ENCODE measurements at regions not wholly inside any gene's neighbourhood (a gene's known extent, or its start where the extent isn't known, plus 50 kb on each side); places are given as distances from the start of the nearest gene placed in this dataset.

GRCh38 chr13:79121286-79121685 is 284.8 kb downstream of the RBM26 start:
- Histone ChIP-seq H3K4me1 (ENCODE audit: control insufficient read depth in 1 of 2, insufficient read depth in 2 of 2, low read length in 2 of 2) (no peaks in the 10 kb centered on the region), H3K4me3 (ENCODE audit: low read length in 2 of 2) (no peak overlapping the region), H3K9me3 (ENCODE audit: control insufficient read depth, low read length) (no peaks in the 10 kb centered on the region), H3K27me3 (ENCODE audit: control insufficient read depth in 1 of 2, insufficient read depth in 2 of 2, low read length in 1 of 2) (no peaks in the 10 kb centered on the region), H3K36me3 (ENCODE audit: control insufficient read depth in 1 of 2, insufficient read depth in 2 of 2, low read length in 1 of 2) (no peaks in the 10 kb centered on the region), H3K27ac (ENCODE audit: low read depth in 1 of 2, low read length in 2 of 2) (no peak overlapping the region)
- WGBS, 2 donors = 45 to 48% methylated on average over 4 of the region's 4 CpGs
- intact Hi-C loops (cut with DNase I) = no loop called here
- no peak for DNase-seq
- no peak for ATAC-seq (ENCODE audit: low FRiP score)

- intact Hi-C loops (cut with DNase I) = no loop called here
- H3K9me3 ChIP-seq (ENCODE audit: control insufficient read depth, low read length) = no peaks in the 10 kb centered on the region
- H3K27ac ChIP-seq (ENCODE audit: low read depth in 1 of 2, low read length in 2 of 2) = no peak overlapping the region
- WGBS, 2 donors = 92 to 97% methylated on average over 29 to 34 of the region's 34 CpGs
- H3K4me3 ChIP-seq (ENCODE audit: low read length in 2 of 2) = no peak overlapping the region
- H3K27me3 ChIP-seq (ENCODE audit: control insufficient read depth in 1 of 2, insufficient read depth in 2 of 2, low read length in 1 of 2) = no peaks in the 10 kb centered on the region
- no peaks in the 10 kb centered on the region for H3K4me1 ChIP-seq (ENCODE audit: control insufficient read depth in 1 of 2, insufficient read depth in 2 of 2, low read length in 2 of 2)
- no peak for DNase-seq
- H3K36me3 ChIP-seq (ENCODE audit: control insufficient read depth in 1 of 2, insufficient read depth in 2 of 2, low read length in 1 of 2) = no peaks in the 10 kb centered on the region
- no peak for ATAC-seq (ENCODE audit: low FRiP score)
These were observed 286.4 kb downstream of the RBM26 start for GRCh38 chr13:79119578-79120107.

GRCh38 chr13:79112016-79112415 is 294.0 kb downstream of the RBM26 start:
- no peak for DNase-seq
- Histone ChIP-seq H3K4me1 (ENCODE audit: control insufficient read depth in 1 of 2, insufficient read depth in 2 of 2, low read length in 2 of 2) (no peaks in the 10 kb centered on the region), H3K27ac (ENCODE audit: low read depth in 1 of 2, low read length in 2 of 2) (no peak overlapping the region), H3K27me3 (ENCODE audit: control insufficient read depth in 1 of 2, insufficient read depth in 2 of 2, low read length in 1 of 2) (no peaks in the 10 kb centered on the region), H3K4me3 (ENCODE audit: low read length in 2 of 2) (no peak overlapping the region), H3K9me3 (ENCODE audit: control insufficient read depth, low read length) (no peaks in the 10 kb centered on the region), H3K36me3 (ENCODE audit: control insufficient read depth in 1 of 2, insufficient read depth in 2 of 2, low read length in 1 of 2) (no peaks in the 10 kb centered on the region)
- ATAC-seq (ENCODE audit: low FRiP score) = no peak
- intact Hi-C loops (cut with DNase I) = no loop called here

GRCh38 chr13:79108914-79109643 is 297.0 kb downstream of the RBM26 start:
- intact Hi-C loops (cut with DNase I) = no loop called here
- DNase-seq = no peak
- Histone ChIP-seq H3K4me3 (ENCODE audit: low read length in 2 of 2) (no peak overlapping the region), H3K36me3 (ENCODE audit: control insufficient read depth in 1 of 2, insufficient read depth in 2 of 2, low read length in 1 of 2) (no peaks in the 10 kb centered on the region), H3K9me3 (ENCODE audit: control insufficient read depth, low read length) (no peaks in the 10 kb centered on the region), H3K4me1 (ENCODE audit: control insufficient read depth in 1 of 2, insufficient read depth in 2 of 2, low read length in 2 of 2) (no peaks in the 10 kb centered on the region), H3K27ac (ENCODE audit: low read depth in 1 of 2, low read length in 2 of 2) (no peak overlapping the region), H3K27me3 (ENCODE audit: control insufficient read depth in 1 of 2, insufficient read depth in 2 of 2, low read length in 1 of 2) (no peaks in the 10 kb centered on the region)
- no peak for ATAC-seq (ENCODE audit: low FRiP score)
- WGBS, 2 donors = 77 to 84% methylated on average over 1 of the region's 1 CpG

GRCh38 chr13:79098596-79098995 is 307.5 kb downstream of the RBM26 start:
- ATAC-seq (ENCODE audit: low FRiP score) (no peak), DNase-seq (no peak)
- no peak overlapping the region for H3K27ac ChIP-seq (ENCODE audit: low read depth in 1 of 2, low read length in 2 of 2)
- H3K36me3 ChIP-seq (ENCODE audit: control insufficient read depth in 1 of 2, insufficient read depth in 2 of 2, low read length in 1 of 2) = no peaks in the 10 kb centered on the region
- no peaks in the 10 kb centered on the region for H3K27me3 ChIP-seq (ENCODE audit: control insufficient read depth in 1 of 2, insufficient read depth in 2 of 2, low read length in 1 of 2)
- H3K4me3 ChIP-seq (ENCODE audit: low read length in 2 of 2) = no peak overlapping the region
- H3K9me3 ChIP-seq (ENCODE audit: control insufficient read depth, low read length) = no peaks in the 10 kb centered on the region
- WGBS, 2 donors = 23 to 37% methylated on average over 4 of the region's 4 CpGs
- H3K4me1 ChIP-seq (ENCODE audit: control insufficient read depth in 1 of 2, insufficient read depth in 2 of 2, low read length in 2 of 2) = no peaks in the 10 kb centered on the region
- intact Hi-C loops (cut with DNase I) = no loop called here

GRCh38 chr13:79097201-79097600 is 308.9 kb downstream of the RBM26 start:
- WGBS, 2 donors = 71 to 83% methylated on average over 1 of the region's 1 CpG
- ATAC-seq (ENCODE audit: low FRiP score) (no peak), DNase-seq (no peak)
- no peak overlapping the region for H3K27ac ChIP-seq (ENCODE audit: low read depth in 1 of 2, low read length in 2 of 2)
- H3K4me3 ChIP-seq (ENCODE audit: low read length in 2 of 2) = no peak overlapping the region
- H3K9me3 ChIP-seq (ENCODE audit: control insufficient read depth, low read length) = no peaks in the 10 kb centered on the region
- H3K36me3 ChIP-seq (ENCODE audit: control insufficient read depth in 1 of 2, insufficient read depth in 2 of 2, low read length in 1 of 2) = no peaks in the 10 kb centered on the region
- H3K27me3 ChIP-seq (ENCODE audit: control insufficient read depth in 1 of 2, insufficient read depth in 2 of 2, low read length in 1 of 2) = no peaks in the 10 kb centered on the region
- H3K4me1 ChIP-seq (ENCODE audit: control insufficient read depth in 1 of 2, insufficient read depth in 2 of 2, low read length in 2 of 2) = no peaks in the 10 kb centered on the region
- intact Hi-C loops (cut with DNase I) = no loop called here

- Histone ChIP-seq H3K4me3 (ENCODE audit: low read length in 2 of 2) (no peak overlapping the region), H3K27ac (ENCODE audit: low read depth in 1 of 2, low read length in 2 of 2) (no peak overlapping the region), H3K9me3 (ENCODE audit: control insufficient read depth, low read length) (no peaks in the 10 kb centered on the region), H3K4me1 (ENCODE audit: control insufficient read depth in 1 of 2, insufficient read depth in 2 of 2, low read length in 2 of 2) (no peaks in the 10 kb centered on the region), H3K36me3 (ENCODE audit: control insufficient read depth in 1 of 2, insufficient read depth in 2 of 2, low read length in 1 of 2) (no peaks in the 10 kb centered on the region), H3K27me3 (ENCODE audit: control insufficient read depth in 1 of 2, insufficient read depth in 2 of 2, low read length in 1 of 2) (no peaks in the 10 kb centered on the region)
- intact Hi-C loops (cut with DNase I) = no loop called here
- WGBS, 2 donors = 13 to 16% methylated on average over 1 of the region's 1 CpG
- no peak for ATAC-seq (ENCODE audit: low FRiP score)
- DNase-seq = no peak
These were observed 310.0 kb downstream of the RBM26 start for GRCh38 chr13:79096099-79096498.

- H3K36me3 ChIP-seq (ENCODE audit: control insufficient read depth in 1 of 2, insufficient read depth in 2 of 2, low read length in 1 of 2) = no peaks in the 10 kb centered on the region
- DNase-seq (no peak), ATAC-seq (ENCODE audit: low FRiP score) (no peak)
- H3K4me3 ChIP-seq (ENCODE audit: low read length in 2 of 2) = no peak overlapping the region
- H3K9me3 ChIP-seq (ENCODE audit: control insufficient read depth, low read length) = no peaks in the 10 kb centered on the region
- H3K27ac ChIP-seq (ENCODE audit: low read depth in 1 of 2, low read length in 2 of 2) = no peak overlapping the region
- WGBS, 2 donors = 78% methylated on average over 4 of the region's 4 CpGs
- H3K4me1 ChIP-seq (ENCODE audit: control insufficient read depth in 1 of 2, insufficient read depth in 2 of 2, low read length in 2 of 2) = no peaks in the 10 kb centered on the region
- intact Hi-C loops (cut with DNase I) = no loop called here
- H3K27me3 ChIP-seq (ENCODE audit: control insufficient read depth in 1 of 2, insufficient read depth in 2 of 2, low read length in 1 of 2) = no peaks in the 10 kb centered on the region
These were observed 315.4 kb downstream of the RBM26 start for GRCh38 chr13:79090552-79091124.

- Histone ChIP-seq H3K4me3 (ENCODE audit: low read length in 2 of 2) (no peak overlapping the region), H3K36me3 (ENCODE audit: control insufficient read depth in 1 of 2, insufficient read depth in 2 of 2, low read length in 1 of 2) (no peaks in the 10 kb centered on the region), H3K27me3 (ENCODE audit: control insufficient read depth in 1 of 2, insufficient read depth in 2 of 2, low read length in 1 of 2) (no peaks in the 10 kb centered on the region), H3K4me1 (ENCODE audit: control insufficient read depth in 1 of 2, insufficient read depth in 2 of 2, low read length in 2 of 2) (no peaks in the 10 kb centered on the region), H3K9me3 (ENCODE audit: control insufficient read depth, low read length) (no peaks in the 10 kb centered on the region), H3K27ac (ENCODE audit: low read depth in 1 of 2, low read length in 2 of 2) (no peak overlapping the region)
- 67 to 70% methylated on average over 4 of the region's 4 CpGs for WGBS, 2 donors
- intact Hi-C loops (cut with DNase I) = no loop called here
- no peak for DNase-seq
- no peak for ATAC-seq (ENCODE audit: low FRiP score)
These were observed 321.1 kb downstream of the RBM26 start for GRCh38 chr13:79084802-79085424.

Measured in aorta (tissue), 5 donors.